ENCODE measurements at regions not wholly inside any gene's neighbourhood (a gene's known extent, or its start where the extent isn't known, plus 50 kb on each side); places are given as distances from the start of the nearest gene placed in this dataset.

DNA sequence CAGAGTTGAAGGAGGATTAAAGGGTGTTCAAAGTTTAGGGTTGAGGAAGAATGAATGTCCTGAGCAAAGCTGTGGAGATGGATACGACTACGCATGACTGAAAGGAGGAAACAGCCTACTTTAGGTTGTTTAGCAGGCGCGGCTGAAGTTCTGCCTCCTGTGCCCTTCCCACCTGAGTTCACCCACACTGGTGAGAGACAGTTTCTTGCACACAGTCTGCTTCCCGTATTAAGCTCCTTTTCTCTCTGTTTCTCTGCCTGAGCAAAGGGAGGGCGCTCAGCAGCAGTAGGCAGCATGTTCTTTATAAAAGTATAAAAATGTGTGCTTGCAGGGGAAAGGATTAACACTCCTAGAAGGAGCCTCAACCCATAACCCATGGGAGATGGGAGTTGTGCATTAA, 224.0 kb upstream of the SMARCA2 start:
- ChIA-PET CTCF (no interaction called here), POLR2A (no interaction called here)
- TF ChIP-seq CTCF (IDR thresholded peaks at IDR 0.05; ENCODE audit: insufficient read depth, low read length, missing control alignments), result no peak
- DNase-seq (ENCODE audit: low read depth, low spot score), result no peak
- H3K4me3 ChIP-seq (ENCODE audit: low read depth, low read length), result no peak overlapping the region

DNA sequence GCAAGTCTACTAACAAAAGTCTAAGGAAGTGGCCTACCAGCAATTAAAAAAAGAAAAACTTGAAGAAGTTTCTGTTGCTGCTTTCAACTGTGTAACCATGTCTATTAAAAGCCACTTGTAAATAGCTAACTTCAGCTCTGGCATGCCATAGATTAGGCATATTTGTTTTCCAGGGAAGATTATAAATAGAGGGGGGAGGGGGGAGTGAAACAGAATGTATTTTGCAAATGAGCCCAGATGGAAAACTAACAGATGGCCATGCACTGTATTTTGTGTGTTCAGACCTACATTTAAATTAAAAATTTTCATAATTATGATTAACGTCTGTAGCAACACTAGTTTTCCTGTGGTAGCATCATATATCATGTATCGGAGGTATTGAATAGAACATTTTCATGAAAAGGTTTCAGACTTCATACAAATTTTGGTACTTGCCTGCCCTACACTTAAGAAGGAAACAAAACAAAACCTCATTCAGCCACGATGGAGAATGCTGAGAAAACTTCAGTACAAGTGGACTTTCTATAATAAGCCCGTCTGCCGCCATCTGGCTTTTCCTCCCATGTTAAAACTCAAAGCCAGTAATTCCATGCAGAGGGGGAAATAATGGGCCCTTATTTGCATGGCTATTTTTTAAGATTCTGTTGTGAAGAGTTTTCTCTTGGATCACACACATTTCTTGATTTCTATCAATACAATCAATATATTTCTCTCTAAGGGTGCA, 220.4 kb upstream of the SMARCA2 start:
- no peak for DNase-seq (ENCODE audit: low read depth, low spot score)
- no peak for TF ChIP-seq CTCF (IDR thresholded peaks at IDR 0.05; ENCODE audit: insufficient read depth, low read length, missing control alignments)
- CTCF ChIA-PET, result no interaction called here
- no peak overlapping the region for H3K4me3 ChIP-seq (ENCODE audit: low read depth, low read length)
- POLR2A ChIA-PET, result no interaction called here

GRCh38 chr9:1804128-1804865, 210.8 kb upstream of the SMARCA2 start:
- ChIA-PET CTCF (no interaction called here), POLR2A (no interaction called here)
- TF ChIP-seq CTCF (IDR thresholded peaks at IDR 0.05; ENCODE audit: insufficient read depth, low read length, missing control alignments), result no peak
- H3K4me3 ChIP-seq (ENCODE audit: low read depth, low read length), result no peak overlapping the region
- no peak for DNase-seq (ENCODE audit: low read depth, low spot score)

GRCh38 chr9:1829719-1830118, 185.4 kb upstream of the SMARCA2 start:
- no peak for TF ChIP-seq CTCF (IDR thresholded peaks at IDR 0.05; ENCODE audit: insufficient read depth, low read length, missing control alignments)
- DNase-seq (ENCODE audit: low read depth, low spot score), result no peak
- H3K4me3 ChIP-seq (ENCODE audit: low read depth, low read length), result no peak overlapping the region
- CTCF ChIA-PET, result interaction anchor here (0.9 kb wide), 1 partner anchor 7 kb away, joined by 4 read pairs; no protein-coding TSS in a partner anchor
- POLR2A ChIA-PET, result no interaction called here

GRCh38 chr9:1832960-1833359, 182.2 kb upstream of the SMARCA2 start:
- no peak overlapping the region for H3K4me3 ChIP-seq (ENCODE audit: low read depth, low read length)
- DNase-seq (ENCODE audit: low read depth, low spot score), result no peak
- CTCF ChIA-PET, result no interaction called here
- POLR2A ChIA-PET, result no interaction called here
- TF ChIP-seq CTCF (IDR thresholded peaks at IDR 0.05; ENCODE audit: insufficient read depth, low read length, missing control alignments), result no peak

GRCh38 chr9:1837453-1838084, 177.6 kb upstream of the SMARCA2 start:
- ChIA-PET CTCF (interaction anchor here (0.8 to 0.9 kb wide), 3 partner anchors 8 to 828 kb away, joined by 3 to 4 read pairs (median 3); no protein-coding TSS in a partner anchor), POLR2A (no interaction called here)
- peak; percentile 37 for TF ChIP-seq CTCF (IDR thresholded peaks at IDR 0.05; ENCODE audit: insufficient read depth, low read length, missing control alignments)

More at GRCh38 chr9:1837453-1838084, 177.6 kb upstream of the SMARCA2 start:
- DNase-seq (ENCODE audit: low read depth, low spot score), result no peak
- no peak overlapping the region for H3K4me3 ChIP-seq (ENCODE audit: low read depth, low read length)

All from AG04449 (cell line).